Ramos (cell line): ENCODE measurements at regions not wholly inside any gene's neighbourhood (a gene's known extent, or its start where the extent isn't known, plus 50 kb on each side); places are given as distances from the start of the nearest gene placed in this dataset.

Experiments used
- in situ Hi-C: fragments of 300-500 bp; cut with MboI; formaldehyde crosslinking; loops from one replicate; pipeline ENCODE4 v1.14.3; 2022; ENCODE audit warnings: low sequenced_read_pairs; ENCODE audit not compliant: unreplicated experiment

DNA sequence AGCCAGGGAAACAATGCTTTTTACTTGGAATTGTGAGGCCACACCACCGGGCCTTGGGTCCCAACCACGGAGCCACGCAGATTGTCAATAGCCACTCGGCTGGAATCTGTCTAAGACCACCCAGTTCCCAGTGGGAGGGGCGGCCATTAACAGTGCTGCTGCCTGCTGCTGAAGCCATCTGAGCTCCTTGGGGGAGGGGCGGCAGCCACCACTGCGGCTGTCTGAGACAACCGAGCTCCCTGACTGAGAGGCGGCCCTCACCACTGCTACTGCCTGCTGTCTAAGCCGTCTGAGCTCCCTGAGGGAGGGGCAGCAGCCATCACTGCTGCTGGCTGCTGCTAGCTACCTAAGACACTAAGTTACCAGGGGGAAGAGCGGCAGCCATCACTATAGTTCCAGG, 64.3 kb downstream of the DMRTA2 start:
- in situ Hi-C loops = loop anchor here (25.0 kb wide), 2 partner anchors 703 to 828 kb away; no protein-coding TSS in a partner anchor

DNA sequence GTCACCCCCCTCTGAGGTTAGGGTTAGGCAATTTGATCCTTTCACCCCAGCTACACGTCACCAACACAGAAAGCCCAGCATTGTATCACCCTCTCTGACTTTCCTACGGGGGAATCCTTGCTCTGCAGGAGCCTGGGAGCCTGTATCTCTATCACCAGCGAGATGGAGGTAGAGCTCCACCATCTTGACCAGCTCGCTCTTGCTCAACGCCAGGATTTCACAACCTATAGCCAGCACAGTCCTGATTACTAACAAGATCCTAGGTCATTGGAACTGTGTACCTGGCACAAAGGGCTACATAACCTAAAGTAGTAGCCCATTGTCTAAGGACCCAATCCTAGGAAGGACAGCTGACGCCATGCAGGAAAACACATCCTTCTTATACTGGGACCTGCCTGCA, 66.1 kb downstream of the DMRTA2 start:
- in situ Hi-C loops = loop anchor here (25.0 kb wide), 2 partner anchors 705 to 830 kb away; no protein-coding TSS in a partner anchor

DNA sequence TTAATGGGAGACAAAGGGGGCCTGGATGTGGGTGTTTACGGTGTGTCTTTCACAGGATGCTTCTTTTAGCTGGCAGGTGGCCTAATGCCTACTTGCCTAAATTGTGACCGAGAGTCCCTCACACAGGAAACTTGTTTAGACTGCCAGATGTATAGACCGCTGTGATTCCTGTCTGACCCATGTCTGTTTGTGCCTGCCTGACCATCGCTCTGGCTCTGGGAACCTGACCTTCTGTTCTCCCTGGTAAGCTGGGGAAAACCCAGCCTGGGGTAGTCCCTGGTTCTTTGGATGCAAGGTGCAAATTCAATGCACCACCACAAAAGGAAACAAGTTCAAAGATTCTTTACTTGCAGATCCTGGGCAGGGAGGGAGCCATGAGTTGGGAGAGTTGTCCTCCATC, 68.4 kb downstream of the DMRTA2 start:
- in situ Hi-C loops = loop anchor here (25.0 kb wide), 2 partner anchors 707 to 832 kb away; no protein-coding TSS in a partner anchor

DNA sequence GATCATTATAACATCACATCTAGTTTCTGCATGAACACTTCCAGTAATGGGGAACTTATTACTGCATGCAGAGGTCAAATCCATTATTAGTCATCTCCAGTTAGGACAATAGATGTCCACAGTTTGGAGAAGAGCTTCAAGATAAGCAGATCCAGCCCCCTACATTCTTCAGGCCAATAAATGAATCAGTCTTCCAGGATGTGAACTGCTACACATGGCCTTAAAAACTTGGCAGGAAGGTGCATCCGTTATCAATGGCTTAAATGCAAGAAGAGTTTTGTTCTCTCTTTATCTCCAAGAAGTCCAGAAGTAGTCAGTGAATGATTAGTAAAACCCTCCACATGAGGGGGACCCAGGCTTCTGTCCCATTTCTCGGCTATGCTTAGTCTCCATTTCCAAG, 70.8 kb downstream of the DMRTA2 start:
- in situ Hi-C loops = loop anchor here (25.0 kb wide), 2 partner anchors 710 to 835 kb away; no protein-coding TSS in a partner anchor

DNA sequence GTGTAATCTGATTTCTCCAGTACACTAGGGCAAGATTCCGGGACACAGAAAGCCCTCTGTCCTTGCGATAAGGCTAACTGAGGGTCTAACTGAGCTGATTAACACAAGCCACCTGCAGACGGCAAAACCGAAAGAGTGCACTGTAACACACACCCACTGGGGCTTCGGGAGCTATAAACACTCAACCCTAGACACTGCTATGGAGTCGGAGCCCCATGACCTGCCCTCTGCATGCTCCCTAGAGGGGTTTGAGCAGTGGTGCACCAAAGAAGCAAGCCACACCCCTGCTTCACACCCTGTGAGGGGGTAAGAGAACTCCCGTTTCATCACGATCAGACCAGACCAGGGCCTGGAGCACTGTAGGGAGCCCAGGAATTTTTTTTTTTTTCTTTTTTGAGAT, 72.4 kb downstream of the DMRTA2 start:
- in situ Hi-C loops = loop anchor here (25.0 kb wide), 2 partner anchors 711 to 836 kb away; no protein-coding TSS in a partner anchor

DNA sequence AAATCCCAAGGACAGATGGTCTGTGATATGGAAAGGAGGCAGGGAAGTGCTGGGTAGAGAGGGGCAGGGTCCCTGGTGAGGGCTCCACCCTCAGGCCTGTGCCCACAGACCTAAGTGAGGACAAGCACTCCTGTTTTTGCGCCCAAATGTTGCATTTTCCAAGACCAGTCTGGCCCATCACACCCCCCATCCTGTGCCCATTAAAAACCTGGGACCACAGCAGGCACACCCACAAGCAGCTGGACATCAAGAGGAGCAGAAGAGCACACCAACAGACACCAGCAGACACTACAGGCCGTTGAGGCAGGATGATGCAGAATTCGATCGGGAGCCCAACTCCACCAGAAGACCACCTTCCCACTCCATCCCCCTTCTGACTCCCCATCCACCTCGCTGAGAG, 72.8 kb downstream of the DMRTA2 start:
- in situ Hi-C loops = loop anchor here (25.0 kb wide), 2 partner anchors 712 to 837 kb away; no protein-coding TSS in a partner anchor

DNA sequence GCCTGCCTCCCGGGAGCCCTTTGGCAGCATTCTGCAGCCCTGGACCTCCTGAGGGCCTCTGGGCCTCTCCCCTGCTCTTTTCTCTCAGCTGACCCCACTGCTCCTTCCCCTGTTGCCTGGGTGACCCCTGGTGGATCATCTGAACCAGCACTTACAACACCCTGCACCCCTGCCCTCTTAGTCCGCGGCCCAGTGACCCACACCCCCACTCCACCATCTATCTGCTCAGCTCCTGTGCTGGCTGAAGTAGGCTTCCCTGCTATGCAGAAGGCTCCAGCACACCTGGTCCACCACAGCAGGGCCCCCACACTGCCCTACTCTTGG, 74.0 kb downstream of the DMRTA2 start:
- in situ Hi-C loops = no loop called here

DNA sequence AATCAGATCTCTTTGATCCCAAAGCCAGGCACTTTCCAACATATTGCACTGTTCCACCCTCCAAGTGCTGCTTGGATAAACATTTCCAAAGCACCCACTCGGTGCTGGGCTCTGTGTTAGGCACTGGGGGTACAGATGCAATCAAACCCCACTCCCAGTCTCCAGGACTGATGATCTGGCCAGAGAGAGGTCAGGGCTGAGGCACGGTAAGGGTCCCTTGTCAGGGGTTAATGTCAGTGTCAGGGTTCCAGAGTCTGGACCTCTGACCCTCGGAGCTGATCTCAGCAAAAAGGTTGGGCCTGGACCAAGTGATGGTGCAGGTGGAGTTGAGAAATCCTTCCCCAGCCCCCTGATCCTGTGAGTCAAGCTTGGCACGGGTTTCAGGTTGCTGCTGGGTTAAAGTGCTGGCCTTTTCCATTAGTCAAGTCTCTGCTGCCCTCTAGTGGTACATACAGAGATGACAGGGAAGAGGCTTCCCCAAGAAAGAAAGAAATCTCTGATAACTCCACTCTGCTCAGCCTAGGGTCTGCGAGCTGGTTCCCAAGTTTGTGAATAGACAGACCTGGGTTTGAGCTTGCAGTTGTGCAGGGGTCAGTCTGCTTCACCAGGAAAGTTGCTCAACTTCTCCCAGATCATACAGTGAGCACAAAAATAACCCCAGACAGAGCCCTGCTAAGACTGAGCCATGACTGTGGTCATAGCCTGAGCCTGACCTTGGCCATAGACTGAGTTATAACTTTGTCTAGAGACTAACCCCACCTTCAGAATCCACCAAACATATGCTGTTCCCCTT, 74.6 kb downstream of the DMRTA2 start:
- in situ Hi-C loops = no loop called here

DNA sequence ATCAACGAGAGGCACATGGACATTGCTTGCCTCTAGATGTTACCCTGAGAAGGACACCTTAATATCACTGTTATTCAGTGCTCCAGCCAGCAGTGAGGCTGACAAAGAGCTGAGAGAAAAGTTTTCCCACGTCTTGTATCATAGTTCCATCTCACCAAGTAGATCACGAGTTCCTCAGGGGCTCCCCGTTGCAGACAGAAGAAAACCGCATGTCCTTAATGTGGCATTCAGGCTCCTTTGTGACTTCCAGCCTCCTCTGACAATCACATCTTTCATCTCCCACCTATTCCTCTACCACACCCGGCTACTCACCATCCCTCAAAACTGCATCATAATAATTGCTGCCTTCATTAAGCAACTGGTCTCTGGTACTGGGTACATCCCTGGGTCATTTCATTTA, 75.3 kb downstream of the DMRTA2 start:
- in situ Hi-C loops = no loop called here

DNA sequence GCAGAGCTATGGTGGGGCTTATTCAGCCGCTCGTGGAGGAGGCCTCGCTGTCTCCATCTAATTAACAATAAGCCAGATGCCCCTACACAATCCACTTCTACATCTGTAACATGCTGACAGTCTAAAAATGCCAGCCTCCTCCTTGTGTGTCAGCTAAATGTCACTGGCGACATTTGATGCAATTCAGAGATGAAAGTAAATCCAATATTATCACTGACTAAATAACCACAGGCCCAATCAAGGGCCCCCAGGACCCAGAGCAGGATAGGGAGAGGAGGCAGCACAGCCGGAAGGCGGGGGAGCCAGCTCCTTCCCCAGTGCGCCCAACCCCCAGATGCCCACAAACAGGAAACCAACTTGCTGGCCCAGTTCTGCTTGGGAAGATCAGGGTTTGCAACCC, 76.6 kb downstream of the DMRTA2 start:
- in situ Hi-C loops = no loop called here

DNA sequence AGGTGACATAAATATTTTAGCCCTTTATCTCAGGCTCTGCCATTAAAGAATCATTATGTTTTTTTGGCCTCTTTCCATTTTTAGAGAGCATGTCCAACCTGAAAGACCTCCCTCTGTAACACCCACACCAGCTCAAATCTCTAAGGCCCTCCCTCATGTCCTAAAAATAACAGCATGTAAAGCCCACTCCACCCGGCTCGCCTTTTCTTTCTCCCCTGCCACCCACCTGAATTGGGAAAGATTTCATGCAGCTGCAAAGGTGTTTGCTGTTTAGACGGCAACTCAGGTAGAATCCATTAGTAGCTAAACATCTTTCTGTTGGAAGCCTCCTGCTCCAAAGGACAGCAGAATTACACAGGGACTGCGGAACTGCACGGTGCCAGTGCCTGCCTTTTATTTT, 79.9 kb downstream of the DMRTA2 start:
- in situ Hi-C loops = no loop called here

DNA sequence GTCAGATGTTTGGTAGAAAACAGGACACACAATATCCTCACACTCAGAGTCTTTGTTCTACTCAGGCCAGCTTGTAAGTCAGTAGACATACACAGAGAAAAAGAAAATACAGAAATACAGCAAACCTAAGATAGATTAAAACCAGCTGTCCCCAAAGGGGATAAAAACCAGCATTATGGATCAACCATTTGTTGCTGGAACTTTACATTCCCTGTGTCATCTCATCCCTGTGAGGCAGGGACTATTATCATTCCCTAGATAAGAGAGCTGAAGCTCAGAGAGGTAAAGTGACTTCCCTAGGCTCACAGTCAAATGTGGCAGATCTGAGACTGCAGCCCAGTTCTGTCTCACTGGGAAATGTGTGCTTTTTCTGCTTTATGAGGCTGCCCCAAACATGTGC, 80.7 kb downstream of the DMRTA2 start:
- in situ Hi-C loops = no loop called here

DNA sequence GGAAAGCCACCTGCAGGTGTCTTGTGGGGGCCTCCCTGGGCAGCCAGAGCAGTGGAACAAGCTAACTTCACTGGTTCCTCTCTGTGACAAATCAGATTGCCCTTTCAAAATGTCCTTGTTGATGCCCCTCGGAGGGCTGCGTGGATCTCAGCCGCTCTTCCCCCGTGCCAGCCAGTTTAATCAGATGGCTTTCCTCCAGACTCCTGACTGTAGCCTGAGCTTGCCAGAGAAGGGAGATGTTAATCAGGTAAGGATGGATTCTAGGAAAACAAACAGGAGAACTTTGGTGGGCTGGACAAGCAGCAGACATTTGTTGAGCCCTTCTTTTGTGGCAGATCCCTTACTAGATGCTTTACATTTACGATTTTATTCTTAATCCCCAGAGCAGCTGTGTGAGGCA, 88.2 kb downstream of the DMRTA2 start:
- in situ Hi-C loops = no loop called here

DNA sequence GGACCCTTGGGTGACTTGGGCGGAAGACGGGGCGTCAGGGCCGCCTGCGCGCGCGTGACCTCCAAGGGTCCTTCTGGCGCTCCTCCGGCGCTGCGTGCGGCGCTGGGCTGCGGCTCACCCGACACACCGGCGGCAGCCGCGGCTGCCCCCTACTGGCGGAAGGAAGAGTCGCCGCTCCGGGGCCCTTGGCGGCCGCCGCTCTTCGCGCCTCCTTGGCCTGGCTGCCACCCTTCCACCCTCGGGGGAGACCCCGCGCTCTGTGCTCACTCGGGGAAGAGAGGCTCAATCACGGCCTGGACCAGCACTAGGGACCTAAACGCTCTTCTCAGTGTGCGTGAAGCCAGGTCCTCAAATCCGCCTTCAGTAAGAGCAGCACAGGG, 89.7 kb downstream of the DMRTA2 start:
- in situ Hi-C loops = no loop called here

DNA sequence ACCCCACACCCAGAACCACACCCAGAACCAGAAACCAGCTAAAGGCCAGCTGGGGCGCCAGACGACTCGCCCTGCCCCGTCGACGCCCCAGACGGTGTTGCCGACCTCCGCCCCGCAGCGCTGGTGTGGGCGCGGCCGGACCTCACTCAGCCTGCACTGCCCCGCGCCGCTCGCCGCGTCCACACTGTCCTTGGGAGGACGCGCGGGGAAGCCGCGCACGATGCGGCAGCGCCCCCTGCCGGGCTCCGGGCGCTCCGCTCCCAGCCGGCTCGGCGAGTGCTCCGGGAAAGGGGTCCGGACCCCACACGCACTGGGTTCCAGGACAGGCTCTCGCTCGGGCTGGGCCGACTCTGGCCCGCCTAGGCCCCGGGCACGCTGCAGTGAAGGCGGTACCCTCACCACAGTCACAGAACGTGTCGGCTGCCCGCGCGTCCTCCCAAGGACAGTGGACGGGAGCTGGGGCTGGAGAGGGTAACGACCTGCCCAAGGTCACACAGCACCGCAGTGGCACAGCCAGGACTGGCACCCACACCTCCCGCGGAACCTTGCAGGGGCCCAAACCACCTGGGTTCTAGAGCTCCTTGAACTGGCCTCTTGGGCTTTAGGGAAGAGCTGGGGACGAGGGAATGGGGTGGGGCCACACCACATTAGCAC, 90.2 kb downstream of the DMRTA2 start:
- in situ Hi-C loops = no loop called here

DNA sequence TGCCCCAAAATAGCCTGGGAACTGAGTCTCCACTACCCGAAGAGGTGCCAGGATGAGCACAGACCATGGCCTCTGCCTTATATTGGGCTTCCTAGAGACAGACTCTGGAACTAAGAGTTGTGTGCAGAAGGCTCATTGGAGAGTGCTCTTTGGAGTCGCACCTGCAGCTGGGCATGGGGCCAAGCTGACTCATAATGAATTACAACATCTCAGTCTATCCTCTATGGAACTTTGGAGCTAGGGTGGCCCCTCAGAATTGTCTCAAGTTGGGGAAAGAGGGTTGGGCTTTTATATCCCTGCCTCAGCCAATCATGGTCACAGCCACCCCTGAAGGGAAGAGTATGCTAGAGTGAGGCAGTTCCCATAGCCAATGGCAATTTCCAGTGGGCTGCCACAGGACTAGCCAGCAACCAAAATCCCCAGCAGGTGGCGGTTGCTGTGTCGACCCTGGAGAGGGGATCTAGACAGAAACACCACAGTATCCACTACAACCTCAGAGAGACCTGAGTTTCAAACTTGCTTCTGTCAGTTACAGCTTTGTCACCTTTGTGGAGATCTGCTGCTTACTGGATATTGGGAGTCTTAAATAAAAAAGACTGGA, 93.8 kb downstream of the DMRTA2 start:
- in situ Hi-C loops = no loop called here

DNA sequence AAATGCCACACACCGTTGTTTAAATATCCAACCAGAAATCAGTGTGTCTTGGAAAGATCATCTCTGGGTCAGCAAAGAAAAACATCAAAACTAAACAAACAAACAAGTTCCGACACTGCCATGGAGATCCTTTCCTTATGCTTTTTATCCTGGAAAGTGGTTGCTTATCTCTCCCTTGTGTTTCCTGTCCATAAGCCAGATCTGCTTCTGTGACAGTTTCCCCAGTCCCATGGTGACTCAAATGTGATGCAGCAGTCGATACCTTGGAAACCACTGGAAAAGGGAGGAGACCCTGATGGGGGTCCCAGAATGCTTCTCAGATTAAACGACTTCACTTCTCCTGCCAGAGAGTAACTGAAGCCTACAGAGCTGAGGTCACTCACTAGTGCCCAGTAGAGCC, 94.7 kb downstream of the DMRTA2 start:
- in situ Hi-C loops = no loop called here

DNA sequence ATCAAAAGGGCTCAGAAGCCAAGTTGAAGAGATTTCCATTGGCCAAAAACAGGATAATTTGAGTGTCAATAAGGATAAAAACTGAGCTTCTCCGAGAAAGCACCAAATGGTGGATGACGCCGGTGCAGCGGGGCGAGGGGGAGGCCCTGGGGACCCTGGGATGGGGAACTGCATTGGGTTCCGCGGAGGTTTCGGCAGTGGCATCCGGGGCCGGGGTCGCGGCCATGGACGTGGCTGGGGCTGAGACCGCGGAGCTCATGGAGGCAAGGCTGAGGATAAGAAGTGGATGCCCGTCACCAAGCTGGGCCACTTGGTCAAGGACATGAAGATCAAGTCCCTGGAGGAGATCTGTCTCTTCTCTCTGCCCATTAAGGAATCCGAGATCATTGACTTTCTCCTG, 97.2 kb downstream of the DMRTA2 start:
- in situ Hi-C loops = no loop called here

DNA sequence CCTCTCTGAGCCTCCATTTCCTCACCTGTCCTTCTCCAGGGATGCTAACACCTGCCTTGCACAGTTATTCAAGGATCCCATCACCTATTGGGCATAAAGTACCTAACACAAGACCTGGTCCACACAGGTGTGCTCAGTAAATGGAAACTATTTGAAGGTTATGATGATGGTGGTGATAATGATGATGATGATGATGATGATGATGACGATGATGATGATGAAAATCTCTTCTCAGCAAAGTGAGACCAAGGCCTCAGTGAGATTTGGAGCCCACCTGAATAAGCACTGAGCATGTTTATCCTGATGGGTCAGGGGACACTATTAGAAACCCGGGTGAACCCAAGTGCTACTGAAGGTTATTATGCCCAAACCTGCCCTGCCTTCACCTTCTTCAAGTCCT, 100.7 kb downstream of the DMRTA2 start:
- in situ Hi-C loops = no loop called here

DNA sequence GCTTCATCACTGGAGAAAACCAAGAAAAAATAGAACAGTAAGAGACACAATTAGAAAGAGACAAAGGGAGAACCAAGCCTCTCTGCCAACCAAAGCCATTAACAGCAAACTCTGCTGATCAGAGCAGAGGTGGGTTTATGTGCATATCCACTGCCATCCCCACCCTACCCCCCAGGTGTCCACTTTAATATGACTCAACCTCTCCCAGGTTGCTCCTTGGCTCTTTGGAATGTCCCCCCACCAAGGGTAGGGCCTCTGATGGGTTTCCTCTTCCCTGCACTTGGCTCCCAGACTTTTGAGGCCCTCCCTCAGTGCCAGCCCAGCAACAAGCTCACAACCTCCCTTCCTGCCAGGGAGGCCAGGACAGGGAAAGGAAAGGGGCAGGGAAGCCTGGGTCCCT, 104.8 kb downstream of the DMRTA2 start:
- in situ Hi-C loops = no loop called here

DNA sequence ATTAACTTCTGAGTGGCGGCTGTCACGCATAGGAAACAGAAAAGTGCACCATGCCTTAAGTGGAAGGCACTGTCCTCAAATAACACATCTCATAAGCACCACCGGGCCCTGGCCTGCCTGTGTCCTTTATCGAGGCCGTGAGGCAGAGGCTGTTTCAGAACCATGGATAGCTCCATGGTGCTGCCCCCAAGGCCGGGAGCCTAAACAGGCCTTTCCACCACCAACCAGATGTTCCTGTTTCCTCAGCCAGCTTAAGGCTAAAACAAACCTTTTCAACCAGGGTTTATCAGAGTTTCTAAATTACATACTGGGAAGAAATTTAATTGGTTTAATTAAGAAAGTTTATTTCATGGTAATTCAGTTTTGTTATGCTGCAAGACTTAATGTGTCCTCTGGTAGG, 114.4 kb downstream of the DMRTA2 start:
- in situ Hi-C loops = no loop called here
